HG03196 (cell line): ENCODE measurements at regions not wholly inside any gene's neighbourhood (a gene's known extent, or its start where the extent isn't known, plus 50 kb on each side); places are given as distances from the start of the nearest gene placed in this dataset.

Source experiments
- ATAC-seq: cut with Tn5 transposase; IDR thresholded peaks from one replicate; pipeline ENCODE4 v1.9.1; 2021; ENCODE audit not compliant: unreplicated experiment

GRCh38 chr14:98288825-98289224 lies 983.2 kb downstream of the BCL11B start:
- no peak for ATAC-seq

GRCh38 chr14:98290596-98290995 lies 981.4 kb downstream of the BCL11B start:
- ATAC-seq: no peak

GRCh38 chr14:98292191-98292590 lies 979.8 kb downstream of the BCL11B start:
- ATAC-seq: no peak

GRCh38 chr14:98293576-98293975 lies 978.4 kb downstream of the BCL11B start:
- no peak for ATAC-seq

- ATAC-seq: no peak
These were observed 975.1 kb downstream of the BCL11B start for GRCh38 chr14:98296895-98297294.

- ATAC-seq: no peak
These were observed 974.4 kb downstream of the BCL11B start for GRCh38 chr14:98297567-98297966.

GRCh38 chr14:98298481-98299244 lies 973.3 kb downstream of the BCL11B start:
- ATAC-seq: no peak

- no peak for ATAC-seq
These were observed 970.3 kb downstream of the BCL11B start for GRCh38 chr14:98301681-98302080.

- no peak for ATAC-seq
These were observed 967.4 kb downstream of the BCL11B start for GRCh38 chr14:98304574-98304973.

- ATAC-seq: no peak
These were observed 962.4 kb downstream of the BCL11B start for GRCh38 chr14:98309591-98309990.

- ATAC-seq: no peak
These were observed 960.0 kb downstream of the BCL11B start for GRCh38 chr14:98312006-98312405.

- no peak for ATAC-seq
These were observed 950.2 kb downstream of the BCL11B start for GRCh38 chr14:98321841-98322240.

GRCh38 chr14:98323836-98324235 lies 948.2 kb downstream of the BCL11B start:
- no peak for ATAC-seq

GRCh38 chr14:98325761-98326160 lies 946.2 kb downstream of the BCL11B start:
- no peak for ATAC-seq

- no peak for ATAC-seq
These were observed 943.5 kb downstream of the BCL11B start for GRCh38 chr14:98328496-98328895.

- no peak for ATAC-seq
These were observed 937.8 kb downstream of the BCL11B start for GRCh38 chr14:98334186-98334585.

GRCh38 chr14:98341211-98341610 lies 930.8 kb downstream of the BCL11B start:
- ATAC-seq: no peak

- no peak for ATAC-seq
These were observed 926.8 kb downstream of the BCL11B start for GRCh38 chr14:98345161-98345560.

- no peak for ATAC-seq
These were observed 924.3 kb downstream of the BCL11B start for GRCh38 chr14:98347686-98348085.

GRCh38 chr14:98348505-98348904 lies 923.5 kb downstream of the BCL11B start:
- ATAC-seq: no peak

- no peak for ATAC-seq
These were observed 921.8 kb downstream of the BCL11B start for GRCh38 chr14:98350213-98350612.

- ATAC-seq: no peak
These were observed 907.0 kb downstream of the BCL11B start for GRCh38 chr14:98364961-98365360.

- no peak for ATAC-seq
These were observed 905.6 kb downstream of the BCL11B start for GRCh38 chr14:98366429-98366828.
